ENCODE measurements at regions not wholly inside any gene's neighbourhood (a gene's known extent, or its start where the extent isn't known, plus 50 kb on each side); places are given as distances from the start of the nearest gene placed in this dataset.

DNA sequence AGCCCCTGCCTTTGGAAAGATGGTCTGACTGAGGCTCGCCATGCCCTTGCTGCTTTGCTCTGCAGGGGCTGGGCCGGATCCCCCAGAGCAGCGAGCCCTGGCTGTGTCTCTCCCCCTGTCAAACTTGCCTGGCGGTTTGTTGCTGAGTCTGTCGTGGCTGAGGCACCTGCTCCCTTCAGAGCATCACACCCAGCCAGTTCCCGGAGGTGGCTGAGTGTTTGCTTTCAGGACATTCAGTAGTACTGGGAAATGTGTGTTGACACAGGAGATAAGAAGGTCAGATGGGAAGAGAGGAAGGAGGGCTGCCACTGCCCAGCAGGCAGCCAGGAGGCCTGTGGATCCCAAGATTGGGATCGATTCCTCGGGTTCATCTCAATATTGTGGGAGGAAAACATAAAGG lies 62.9 kb downstream of the GADD45G start:
- TF ChIP-seq CTCF (IDR thresholded peaks at IDR 0.05) = peak in 1 of 4 experiments; percentile 32
- peak; percentile 83 for TF ChIP-seq POLR2AphosphoS5 (IDR thresholded peaks at IDR 0.05)
